ENCODE measurements at regions not wholly inside any gene's neighbourhood (a gene's known extent, or its start where the extent isn't known, plus 50 kb on each side); places are given as distances from the start of the nearest gene placed in this dataset.

DNA sequence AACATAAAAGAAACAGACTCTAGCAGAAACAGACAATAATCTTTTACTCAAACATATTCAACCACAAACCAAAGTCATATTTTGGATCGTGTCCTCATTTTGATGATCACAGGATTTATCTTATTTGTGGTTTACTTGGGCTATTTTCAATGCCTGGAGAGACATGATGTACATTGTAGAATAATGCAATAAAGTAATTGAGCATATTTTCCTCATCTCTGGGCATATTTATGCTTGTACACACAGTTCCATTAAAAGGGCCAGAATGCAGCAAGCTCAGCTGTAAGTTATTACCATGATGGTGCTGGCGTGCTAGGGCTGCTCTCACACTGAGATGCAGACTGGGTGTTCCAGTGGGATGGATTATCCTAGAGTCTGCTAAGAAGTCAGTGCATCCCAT is 456.7 kb downstream of the TLE4 start:
- no peak overlapping the region for H3K27ac ChIP-seq
- 61 to 62% methylated on average over 1 to 2 of the region's 2 CpGs for WGBS, 2 donors (ENCODE audit: low coverage in 1 of 2)
- TF ChIP-seq EP300 (IDR thresholded peaks at IDR 0.05; ENCODE audit: low read depth) (no peak), POLR2A (IDR thresholded peaks at IDR 0.05) (no peak), POLR2AphosphoS5 (IDR thresholded peaks at IDR 0.05) (peak in 1 of 3 donors; percentile 33)
- TF ChIP-seq, protein P1, sequence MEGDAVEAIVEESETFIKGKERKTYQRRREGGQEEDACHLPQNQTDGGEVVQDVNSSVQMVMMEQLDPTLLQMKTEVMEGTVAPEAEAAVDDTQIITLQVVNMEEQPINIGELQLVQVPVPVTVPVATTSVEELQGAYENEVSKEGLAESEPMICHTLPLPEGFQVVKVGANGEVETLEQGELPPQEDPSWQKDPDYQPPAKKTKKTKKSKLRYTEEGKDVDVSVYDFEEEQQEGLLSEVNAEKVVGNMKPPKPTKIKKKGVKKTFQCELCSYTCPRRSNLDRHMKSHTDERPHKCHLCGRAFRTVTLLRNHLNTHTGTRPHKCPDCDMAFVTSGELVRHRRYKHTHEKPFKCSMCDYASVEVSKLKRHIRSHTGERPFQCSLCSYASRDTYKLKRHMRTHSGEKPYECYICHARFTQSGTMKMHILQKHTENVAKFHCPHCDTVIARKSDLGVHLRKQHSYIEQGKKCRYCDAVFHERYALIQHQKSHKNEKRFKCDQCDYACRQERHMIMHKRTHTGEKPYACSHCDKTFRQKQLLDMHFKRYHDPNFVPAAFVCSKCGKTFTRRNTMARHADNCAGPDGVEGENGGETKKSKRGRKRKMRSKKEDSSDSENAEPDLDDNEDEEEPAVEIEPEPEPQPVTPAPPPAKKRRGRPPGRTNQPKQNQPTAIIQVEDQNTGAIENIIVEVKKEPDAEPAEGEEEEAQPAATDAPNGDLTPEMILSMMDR (IDR thresholded peaks at IDR 0.05), result no peak
- no peaks in the 10 kb centered on the region for H3K9me3 ChIP-seq
- DNase-seq, result no peak
- no peak overlapping the region for H3K4me3 ChIP-seq
- in situ Hi-C loops (cut with MboI; ENCODE audit: low pct_ligation_motif_present in 1 of 4, low pct_unique_long_range_greater_than_20kb in 1 of 4, low sequenced_read_pairs in 3 of 4), result loop anchor here in 1 of 4 donors (25.0 kb wide), 1 partner anchor 91 kb away; no protein-coding TSS in a partner anchor
- H3K36me3 ChIP-seq, result no peaks in the 10 kb centered on the region
- peaks cover 0 to 2% (median 0%) of the 10 kb centered on the region in 4 donors for H3K4me1 ChIP-seq
- intact Hi-C loops (cut with DNase I; ENCODE audit: low total_unique reads), result no loop called here
- H3K27me3 ChIP-seq, result no peaks in the 10 kb centered on the region

DNA sequence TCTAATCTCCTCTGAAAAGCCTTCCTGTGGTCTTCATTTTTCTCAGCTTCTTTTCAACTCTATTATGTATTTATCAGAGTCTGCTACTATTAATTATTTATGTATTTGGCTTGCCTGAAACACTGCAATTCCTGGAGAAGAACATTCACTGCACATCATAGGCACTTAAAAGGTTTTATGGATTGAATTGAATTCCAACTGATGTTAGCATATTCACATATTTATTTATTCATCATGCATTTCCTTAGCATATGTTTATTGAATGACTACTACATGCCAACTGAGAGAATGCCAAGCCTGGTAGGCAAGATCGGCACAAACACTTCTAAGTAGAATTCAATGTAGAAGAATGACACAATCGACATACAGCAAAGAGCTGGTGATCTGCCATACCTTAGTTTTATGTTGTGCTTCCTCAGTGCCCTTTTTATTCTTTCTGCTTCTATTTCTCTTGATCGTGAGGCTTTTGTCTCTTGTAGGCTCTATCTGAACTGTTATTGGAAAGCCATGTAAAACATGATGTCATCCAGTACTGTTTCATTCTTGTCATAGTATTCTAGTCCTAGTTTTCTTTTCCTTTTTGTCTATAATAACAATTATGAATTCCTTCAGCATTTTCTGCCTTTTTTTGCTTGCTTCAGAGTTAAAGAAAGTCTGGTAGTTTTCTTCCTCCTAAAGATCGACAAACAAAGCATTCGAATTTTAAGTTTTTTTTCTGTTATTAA is 454.2 kb downstream of the TLE4 start:
- H3K4me1 ChIP-seq, result peaks cover 0 to 2% (median 0%) of the 10 kb centered on the region in 4 donors
- 79 to 81% methylated on average over 5 of the region's 5 CpGs for WGBS, 2 donors (ENCODE audit: low coverage in 1 of 2)

DNA sequence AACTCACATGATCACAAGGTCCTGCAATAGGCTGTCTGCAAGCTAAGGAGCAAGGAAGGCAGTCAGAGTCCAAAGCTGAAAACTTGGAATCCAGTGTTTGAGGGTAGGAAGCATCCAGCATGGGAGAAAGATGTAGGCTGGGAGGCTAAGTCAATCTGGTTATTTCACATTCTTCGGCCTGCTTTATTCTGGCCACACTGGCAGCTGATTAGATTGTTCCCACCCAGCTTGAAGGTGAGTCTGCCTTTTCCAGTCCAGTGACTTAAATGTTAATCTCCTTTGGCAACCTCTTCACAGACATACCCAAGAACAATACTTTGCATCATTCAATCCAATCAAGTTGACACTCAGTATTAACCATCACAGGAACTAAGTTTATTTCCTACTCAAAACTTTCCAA is 453.4 kb downstream of the TLE4 start:
- 100% methylated on average over 1 of the region's 1 CpG for WGBS, 2 donors (ENCODE audit: low coverage in 1 of 2)
- no peaks in the 10 kb centered on the region for H3K27me3 ChIP-seq

More for the DNA sequence above, 454.2 kb downstream of the TLE4 start:
- in situ Hi-C loops (cut with MboI; ENCODE audit: low pct_ligation_motif_present in 1 of 4, low pct_unique_long_range_greater_than_20kb in 1 of 4, low sequenced_read_pairs in 3 of 4) (loop anchor here in 1 of 4 donors (25.0 kb wide), 1 partner anchor 89 kb away; no protein-coding TSS in a partner anchor), intact Hi-C loops (cut with DNase I; ENCODE audit: low total_unique reads) (no loop called here)
- no peak overlapping the region for H3K27ac ChIP-seq
- no peaks in the 10 kb centered on the region for H3K27me3 ChIP-seq
- no peak for DNase-seq
- H3K4me3 ChIP-seq, result no peak overlapping the region
- no peaks in the 10 kb centered on the region for H3K36me3 ChIP-seq
- TF ChIP-seq, protein P1 (IDR thresholded peaks at IDR 0.05), result no peak
- no peak for TF ChIP-seq POLR2AphosphoS5 (IDR thresholded peaks at IDR 0.05)
- TF ChIP-seq EP300 (IDR thresholded peaks at IDR 0.05; ENCODE audit: low read depth), result no peak
- no peak for TF ChIP-seq POLR2A (IDR thresholded peaks at IDR 0.05)
- no peaks in the 10 kb centered on the region for H3K9me3 ChIP-seq

DNA sequence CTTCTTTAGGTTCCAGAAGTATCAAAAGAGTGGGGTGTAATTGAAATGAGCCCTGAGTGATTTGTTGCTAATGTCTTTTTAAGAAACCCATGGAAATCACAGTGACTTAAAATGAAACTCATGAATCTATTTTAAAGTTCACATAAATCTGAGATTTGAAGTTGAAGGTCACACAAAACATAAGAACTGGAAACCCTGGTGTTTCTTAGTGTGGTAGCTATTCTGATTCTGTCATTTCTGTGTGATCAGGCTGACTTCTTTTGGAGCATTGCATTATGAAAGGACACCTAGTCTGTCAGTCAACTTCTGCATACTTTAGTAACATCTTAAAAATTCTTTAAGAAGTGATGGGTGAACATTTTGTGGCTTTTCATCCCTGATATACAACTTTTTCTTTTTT is 448.8 kb downstream of the TLE4 start:
- Histone ChIP-seq H3K9me3 (no peaks in the 10 kb centered on the region), H3K4me3 (no peak overlapping the region), H3K4me1 (no peaks in the 10 kb centered on the region), H3K36me3 (no peaks in the 10 kb centered on the region), H3K27ac (no peak overlapping the region), H3K27me3 (no peaks in the 10 kb centered on the region)
- intact Hi-C loops (cut with DNase I; ENCODE audit: low total_unique reads), result no loop called here
- TF ChIP-seq, protein P1 (IDR thresholded peaks at IDR 0.05), result no peak
- no peak for TF ChIP-seq EP300 (IDR thresholded peaks at IDR 0.05; ENCODE audit: low read depth)
- no peak for TF ChIP-seq POLR2A (IDR thresholded peaks at IDR 0.05)
- TF ChIP-seq POLR2AphosphoS5 (IDR thresholded peaks at IDR 0.05), result no peak
- in situ Hi-C loops (cut with MboI; ENCODE audit: low pct_ligation_motif_present in 1 of 4, low pct_unique_long_range_greater_than_20kb in 1 of 4, low sequenced_read_pairs in 3 of 4), result no loop called here
- no peak for DNase-seq

More for the DNA sequence above, 453.4 kb downstream of the TLE4 start:
- no peak overlapping the region for H3K4me3 ChIP-seq
- intact Hi-C loops (cut with DNase I; ENCODE audit: low total_unique reads), result no loop called here
- DNase-seq, result no peak
- in situ Hi-C loops (cut with MboI; ENCODE audit: low pct_ligation_motif_present in 1 of 4, low pct_unique_long_range_greater_than_20kb in 1 of 4, low sequenced_read_pairs in 3 of 4), result loop anchor here in 1 of 4 donors (25.0 kb wide), 1 partner anchor 88 kb away; no protein-coding TSS in a partner anchor
- H3K9me3 ChIP-seq, result no peaks in the 10 kb centered on the region
- TF ChIP-seq, protein P1 (IDR thresholded peaks at IDR 0.05), result no peak
- TF ChIP-seq EP300 (IDR thresholded peaks at IDR 0.05; ENCODE audit: low read depth) (no peak), POLR2A (IDR thresholded peaks at IDR 0.05) (no peak), POLR2AphosphoS5 (IDR thresholded peaks at IDR 0.05) (no peak)
- no peak overlapping the region for H3K27ac ChIP-seq
- H3K36me3 ChIP-seq, result no peaks in the 10 kb centered on the region
- peaks cover 0 to 2% (median 0%) of the 10 kb centered on the region in 4 donors for H3K4me1 ChIP-seq

Measured in transverse colon (tissue), 4 donors.